Bronchial epithelial cell (primary cell): ENCODE measurements at regions not wholly inside any gene's neighbourhood (a gene's known extent, or its start where the extent isn't known, plus 50 kb on each side); places are given as distances from the start of the nearest gene placed in this dataset.

ENCODE experiments used
- DNase-seq: peaks from one replicate; pipeline ENCODE4 v3.0.0-alpha.2; 2010; ENCODE audit warnings: low read depth
- FAIRE-seq: peaks from 2 replicates; lab custom pipeline; 2011; peaks lifted over from hg19 to GRCh38; lab: Jason Lieb, UNC
- H3K27me3 ChIP-seq: 2 replicates; pipeline ENCODE4 v1.5.1; 2011; ENCODE audit warnings: low read length; ENCODE audit not compliant: control insufficient read depth, insufficient read depth
- H3K36me3 ChIP-seq: 2 replicates; pipeline ENCODE4 v1.5.1; 2011; ENCODE audit warnings: low read length; ENCODE audit not compliant: control insufficient read depth, insufficient read depth
- H3K4me3 ChIP-seq: 2 replicates; pipeline ENCODE4 v1.5.1; 2011; ENCODE audit warnings: mild to moderate bottlenecking, low read depth, low read length, control low read depth
- TF ChIP-seq, protein P1 (sequence below): IDR thresholded peaks from 2 replicates; pipeline ENCODE4 v1.5.1; 2011; ENCODE audit warnings: mild to moderate bottlenecking, moderate library complexity, low read length, control low read depth, inconsistent platforms; ENCODE audit not compliant: insufficient read depth, severe bottlenecking

DNA sequence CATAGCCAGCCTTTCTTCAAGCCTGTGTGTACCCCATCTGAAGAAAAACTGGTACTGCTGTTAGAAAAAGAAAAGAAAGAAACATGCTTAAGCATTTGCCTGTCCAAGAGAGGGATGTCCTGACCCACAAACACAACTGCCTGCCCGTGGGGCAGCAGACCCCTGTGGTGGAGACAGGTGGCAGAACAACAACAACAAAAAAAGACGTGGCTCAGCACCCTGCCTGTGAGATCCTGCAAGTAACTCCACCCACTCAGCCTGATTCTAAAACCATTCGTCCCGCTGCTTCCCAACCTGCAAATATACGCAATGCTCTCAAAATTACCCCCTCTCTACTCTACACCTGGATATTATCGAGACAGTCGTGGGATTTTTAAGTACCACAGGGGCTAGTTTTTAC, 64.9 kb upstream of the ZDHHC17 start:
- FAIRE-seq (no peak), DNase-seq (no peak)
- H3K36me3 ChIP-seq, result no peaks in the 10 kb centered on the region
- H3K27me3 ChIP-seq, result no peaks in the 10 kb centered on the region
- TF ChIP-seq, protein P1, sequence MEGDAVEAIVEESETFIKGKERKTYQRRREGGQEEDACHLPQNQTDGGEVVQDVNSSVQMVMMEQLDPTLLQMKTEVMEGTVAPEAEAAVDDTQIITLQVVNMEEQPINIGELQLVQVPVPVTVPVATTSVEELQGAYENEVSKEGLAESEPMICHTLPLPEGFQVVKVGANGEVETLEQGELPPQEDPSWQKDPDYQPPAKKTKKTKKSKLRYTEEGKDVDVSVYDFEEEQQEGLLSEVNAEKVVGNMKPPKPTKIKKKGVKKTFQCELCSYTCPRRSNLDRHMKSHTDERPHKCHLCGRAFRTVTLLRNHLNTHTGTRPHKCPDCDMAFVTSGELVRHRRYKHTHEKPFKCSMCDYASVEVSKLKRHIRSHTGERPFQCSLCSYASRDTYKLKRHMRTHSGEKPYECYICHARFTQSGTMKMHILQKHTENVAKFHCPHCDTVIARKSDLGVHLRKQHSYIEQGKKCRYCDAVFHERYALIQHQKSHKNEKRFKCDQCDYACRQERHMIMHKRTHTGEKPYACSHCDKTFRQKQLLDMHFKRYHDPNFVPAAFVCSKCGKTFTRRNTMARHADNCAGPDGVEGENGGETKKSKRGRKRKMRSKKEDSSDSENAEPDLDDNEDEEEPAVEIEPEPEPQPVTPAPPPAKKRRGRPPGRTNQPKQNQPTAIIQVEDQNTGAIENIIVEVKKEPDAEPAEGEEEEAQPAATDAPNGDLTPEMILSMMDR, result no peak
- H3K4me3 ChIP-seq, result no peak overlapping the region

DNA sequence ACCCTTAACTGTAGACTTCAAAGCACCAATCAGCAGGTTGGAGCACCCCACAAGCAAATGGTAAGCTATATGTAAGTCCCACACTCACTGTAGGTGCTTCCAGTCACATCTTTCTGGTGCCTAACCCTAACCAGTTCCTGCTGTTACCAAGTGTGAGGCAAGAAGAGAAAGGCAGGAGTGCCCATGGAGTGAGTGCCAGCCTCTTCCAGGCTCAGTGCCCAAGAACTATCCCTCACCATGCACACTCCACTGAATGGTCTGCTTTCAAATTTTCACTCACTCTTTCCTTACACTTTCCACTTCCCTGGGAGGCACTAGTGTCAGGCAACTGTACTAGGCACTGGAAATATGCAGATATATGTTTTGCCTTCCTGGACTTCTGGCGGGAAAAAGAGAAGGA, 62.2 kb upstream of the ZDHHC17 start:
- Histone ChIP-seq H3K27me3 (no peaks in the 10 kb centered on the region), H3K36me3 (no peaks in the 10 kb centered on the region), H3K4me3 (no peak overlapping the region)
- DNase-seq (no peak), FAIRE-seq (no peak)
- TF ChIP-seq, protein P1, result no peak

DNA sequence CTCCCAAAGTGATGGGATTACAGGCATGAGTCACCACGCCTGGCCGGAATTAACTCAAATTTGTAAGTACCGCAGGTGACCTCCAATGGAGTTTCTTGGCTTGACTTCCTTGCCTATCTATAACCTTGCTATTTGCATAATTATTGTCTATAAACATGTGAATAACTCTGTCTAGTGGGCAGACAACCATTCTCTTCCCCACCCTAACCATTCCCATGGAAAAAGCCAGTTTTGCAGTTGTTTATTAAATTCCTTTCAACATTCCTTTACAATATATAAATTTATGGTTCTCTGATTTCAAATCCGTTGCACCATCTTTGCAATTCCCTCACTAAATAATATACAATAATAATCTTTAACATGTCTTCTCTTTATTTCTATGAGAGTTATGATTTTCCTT, 61.0 kb upstream of the ZDHHC17 start:
- DNase-seq (no peak), FAIRE-seq (no peak)
- Histone ChIP-seq H3K4me3 (no peak overlapping the region), H3K27me3 (no peaks in the 10 kb centered on the region), H3K36me3 (no peaks in the 10 kb centered on the region)
- TF ChIP-seq, protein P1, result no peak

DNA sequence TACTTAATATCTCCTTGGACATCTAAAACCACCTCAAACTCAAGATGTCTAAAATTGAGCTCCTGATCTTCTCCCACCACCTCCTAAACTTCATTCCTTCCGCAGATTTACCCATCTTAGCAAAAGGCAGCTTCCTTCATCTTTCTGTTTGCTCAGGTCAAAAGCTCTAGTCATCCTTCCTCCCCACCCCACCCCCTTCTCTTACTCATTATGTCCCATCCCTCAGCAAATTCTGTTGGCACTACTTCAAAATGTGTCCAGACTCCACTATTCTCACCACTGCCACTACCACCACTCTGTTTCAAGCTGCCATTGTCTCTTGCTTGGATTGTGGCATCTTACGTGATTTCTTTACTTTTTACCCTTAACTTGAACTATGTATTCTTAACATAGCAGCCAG, 59.2 kb upstream of the ZDHHC17 start:
- FAIRE-seq, result no peak
- Histone ChIP-seq H3K36me3 (no peaks in the 10 kb centered on the region), H3K27me3 (no peaks in the 10 kb centered on the region), H3K4me3 (no peak overlapping the region)
- TF ChIP-seq, protein P1, result no peak
- DNase-seq, result peak; percentile 56

DNA sequence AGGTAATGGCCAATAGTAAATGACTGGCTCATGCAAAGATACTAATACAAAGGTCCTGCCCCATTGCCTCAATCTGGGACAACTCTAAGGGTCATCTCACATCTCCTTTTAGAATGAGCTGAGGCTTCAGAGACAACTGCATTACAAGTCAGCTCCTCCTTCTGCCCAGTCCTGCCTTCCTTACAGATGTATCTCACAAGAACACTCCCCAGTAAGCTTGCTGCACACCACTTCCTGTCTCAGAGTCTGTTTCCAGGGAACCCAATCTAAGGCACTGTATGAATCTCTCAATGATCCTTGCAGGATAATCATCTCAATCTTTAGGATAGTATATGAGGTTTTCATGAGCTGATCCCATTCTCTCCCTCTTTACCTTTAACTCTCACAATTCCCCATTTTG, 57.8 kb upstream of the ZDHHC17 start:
- no peak overlapping the region for H3K4me3 ChIP-seq
- no peaks in the 10 kb centered on the region for H3K27me3 ChIP-seq
- no peaks in the 10 kb centered on the region for H3K36me3 ChIP-seq
- no peak for FAIRE-seq
- TF ChIP-seq, protein P1, result no peak
- peak; percentile 42 for DNase-seq

DNA sequence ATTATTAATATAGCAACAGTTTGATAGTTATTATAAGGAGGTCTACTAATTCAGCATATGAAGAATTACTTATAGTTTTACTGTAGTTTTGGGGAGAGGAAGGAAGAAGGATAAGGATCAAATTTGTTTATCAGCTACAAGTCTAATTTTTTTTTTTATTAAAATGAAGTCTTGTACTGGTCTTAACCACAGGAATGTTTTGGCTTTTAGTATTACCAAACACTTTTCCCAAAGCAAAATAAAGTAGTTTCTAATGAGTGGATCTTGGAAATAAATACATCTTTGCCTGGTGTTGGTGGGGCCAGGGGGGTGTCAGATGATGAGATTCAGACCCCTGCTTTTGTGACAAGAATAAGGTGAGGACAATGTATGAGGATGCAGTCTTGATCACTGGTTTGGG, 57.2 kb upstream of the ZDHHC17 start:
- FAIRE-seq (no peak), DNase-seq (no peak)
- H3K27me3 ChIP-seq, result no peaks in the 10 kb centered on the region
- no peak overlapping the region for H3K4me3 ChIP-seq
- H3K36me3 ChIP-seq, result no peaks in the 10 kb centered on the region
- TF ChIP-seq, protein P1, result no peak
